Lung (tissue), 11 donors: ENCODE measurements at regions not wholly inside any gene's neighbourhood (a gene's known extent, or its start where the extent isn't known, plus 50 kb on each side); places are given as distances from the start of the nearest gene placed in this dataset.
"Not testable (repeated sequence)": the region's sequence is repeated elsewhere in the genome, so short reads cannot be mapped to it uniquely, and the experiment has no call there.

Source experiments
- ATAC-seq: fragments of 200-7000 bp; cut with Tn5 transposase; one replicate; pipeline ENCODE4 v1.9.1; 2020; ENCODE audit warnings: moderate number of reproducible peaks; ENCODE audit not compliant: insufficient read depth, low FRiP score
- DNase-seq, 3 donors: peaks; one replicate each; pipeline ENCODE4 v3.0.0-alpha.2; 2013 to 2017
- H3K27ac ChIP-seq, 2 donors: one replicate each; pipeline ENCODE4 v1.5.1; 2013; ENCODE audit warnings: mild to moderate bottlenecking in 2 of 2, moderate library complexity in 2 of 2, control low read depth in 1 of 2, inconsistent platforms in 1 of 2, low read depth in 1 of 2, low read length in 1 of 2
- H3K27me3 ChIP-seq, 3 donors: one replicate each; pipeline ENCODE4 v1.5.1; 2013; ENCODE audit warnings: low read length in 2 of 3; ENCODE audit not compliant: control insufficient read depth in 3 of 3, insufficient read depth in 3 of 3
- H3K36me3 ChIP-seq, 4 donors: one replicate each; pipeline ENCODE4 v1.5.1; 2013; ENCODE audit warnings: low read length in 4 of 4, mild to moderate bottlenecking in 1 of 4, moderate library complexity in 1 of 4; ENCODE audit not compliant: control insufficient read depth in 4 of 4, insufficient read depth in 4 of 4
- H3K4me1 ChIP-seq, 5 donors: one replicate each; pipeline ENCODE4 v1.5.1; 2013; ENCODE audit warnings: low read length in 5 of 5, mild to moderate bottlenecking in 2 of 5, moderate library complexity in 1 of 5; ENCODE audit not compliant: control insufficient read depth in 5 of 5, insufficient read depth in 5 of 5
- H3K4me3 ChIP-seq: one replicate; pipeline ENCODE4 v1.5.1; 2013; ENCODE audit warnings: mild to moderate bottlenecking, control low read depth, moderate library complexity
- H3K9ac ChIP-seq, 2 donors: one replicate each; pipeline ENCODE4 v1.5.1; 2013; ENCODE audit warnings: low read length in 2 of 2, control low read depth in 1 of 2; ENCODE audit not compliant: insufficient read depth in 1 of 2
- H3K9me3 ChIP-seq, 4 donors: one replicate each; pipeline ENCODE4 v1.5.1; 2013; ENCODE audit warnings: low read length in 3 of 4, mild to moderate bottlenecking in 1 of 4, moderate library complexity in 1 of 4; ENCODE audit not compliant: control insufficient read depth in 4 of 4, insufficient read depth in 3 of 4
- CTCF ChIP-seq: IDR thresholded peaks from 2 replicates; pipeline ENCODE4 v1.5.1; 2012; ENCODE audit warnings: mild to moderate bottlenecking; ENCODE audit errors: control extremely low read depth, extremely low read depth
- WGBS, 2 donors: extraction: QIAGEN DNeasy Blood & Tissue Kit; methylation state at CpG; one replicate each; pipeline ENCODE4 v1.1.7; 2013; 5-methylcytosine and 5-hydroxymethylcytosine counted together
- donor health status: control.
- donor health status: control.
- donor health status: Bipolar disorder and iron deficiency.
- donor health status: healthy.
- donor health status: DM: yes; HTN: yes; CAD: no.

GRCh38 chr17:14545156-14545906, 244.4 kb downstream of the HS3ST3B1 start:
- ATAC-seq (no peak), DNase-seq (no peak)
- Histone ChIP-seq H3K9ac (no peak overlapping the region), H3K4me1 (no peaks in the 10 kb centered on the region), H3K36me3 (no peaks in the 10 kb centered on the region), H3K9me3 (peaks cover 0 to 8% (median 0%) of the 10 kb centered on the region in 4 donors), H3K27me3 (no peaks in the 10 kb centered on the region), H3K4me3 (no peak overlapping the region), H3K27ac (no peak overlapping the region)
- 38 to 50% methylated on average over 16 of the region's 16 CpGs for WGBS, 2 donors
- TF ChIP-seq CTCF: no peak

GRCh38 chr17:14541714-14542113, 240.8 kb downstream of the HS3ST3B1 start:
- WGBS, 2 donors: 55 to 70% methylated on average over 2 of the region's 2 CpGs
- H3K36me3 ChIP-seq: no peaks in the 10 kb centered on the region
- ATAC-seq: no peak
- DNase-seq: no peak
- H3K9ac ChIP-seq: no peak overlapping the region
- H3K27ac ChIP-seq: no peak overlapping the region
- no peak overlapping the region for H3K4me3 ChIP-seq
- no peaks in the 10 kb centered on the region for H3K4me1 ChIP-seq
- H3K27me3 ChIP-seq: no peaks in the 10 kb centered on the region
- H3K9me3 ChIP-seq: peaks cover 0 to 8% (median 0%) of the 10 kb centered on the region in 4 donors
- no peak for TF ChIP-seq CTCF

- peaks cover 0 to 3% (median 0%) of the 10 kb centered on the region in 4 donors for H3K9me3 ChIP-seq
- TF ChIP-seq CTCF: no peak
- no peak for DNase-seq
- H3K27me3 ChIP-seq: no peaks in the 10 kb centered on the region
- ATAC-seq: no peak
- no peak overlapping the region for H3K9ac ChIP-seq
- H3K4me1 ChIP-seq: no peaks in the 10 kb centered on the region
- 63 to 84% methylated on average over 6 of the region's 6 CpGs for WGBS, 2 donors
- H3K36me3 ChIP-seq: no peaks in the 10 kb centered on the region
- H3K4me3 ChIP-seq: no peak overlapping the region
- no peak overlapping the region for H3K27ac ChIP-seq
These were observed 238.9 kb downstream of the HS3ST3B1 start for GRCh38 chr17:14539801-14540200.

- 88 to 94% methylated on average over 3 of the region's 3 CpGs for WGBS, 2 donors
- not testable (repeated sequence) for H3K9ac ChIP-seq, H3K4me3 ChIP-seq, H3K9me3 ChIP-seq, ATAC-seq, H3K4me1 ChIP-seq, H3K27ac ChIP-seq, DNase-seq, H3K27me3 ChIP-seq, H3K36me3 ChIP-seq
These were observed 231.4 kb downstream of the HS3ST3B1 start for GRCh38 chr17:14532242-14532641.
